ENCODE measurements at regions not wholly inside any gene's neighbourhood (a gene's known extent, or its start where the extent isn't known, plus 50 kb on each side); places are given as distances from the start of the nearest gene placed in this dataset.

- TF ChIP-seq CTCF (IDR thresholded peaks at IDR 0.05; ENCODE audit: low read length) = no peak
- no peak for TF ChIP-seq EZH2 (IDR thresholded peaks at IDR 0.05; ENCODE audit: borderline replicate concordance, low read length)
Measured at GRCh38 chr6:147782302-147782701, 273.8 kb downstream of the SAMD5 start.

Data from OCI-LY1 (cell line).